HEK293T (cell line): ENCODE measurements at regions not wholly inside any gene's neighbourhood (a gene's known extent, or its start where the extent isn't known, plus 50 kb on each side); places are given as distances from the start of the nearest gene placed in this dataset.

Experiments
- CTCF ChIA-PET: fragments of 350-600 bp; formaldehyde crosslinking; extraction: SDS; loops from one replicate; lab custom pipeline; 2021; ENCODE audit warnings: antibody characterized with exemption, inconsistent platforms; lab: Yijun Ruan, JAX
- POLR2A ChIA-PET: fragments of 350-600 bp; formaldehyde crosslinking; extraction: SDS; loops from one replicate; lab custom pipeline; 2020; ENCODE audit warnings: antibody characterized with exemption, inconsistent platforms; lab: Yijun Ruan, JAX
- DNase-seq: peaks from one replicate; pipeline ENCODE4 v3.0.0; 2012; ENCODE audit warnings: mixed read lengths; ENCODE audit errors: extremely low spot score
- ARNT ChIP-seq: fragments of 450-650 bp; IDR thresholded peaks from 2 replicates; pipeline ENCODE4 v1.6.1; 2017; ENCODE audit warnings: mild to moderate bottlenecking
- BHLHE40 ChIP-seq: fragments of 450-650 bp; IDR thresholded peaks from 2 replicates; pipeline ENCODE4 v1.6.1; 2016; ENCODE audit warnings: mild to moderate bottlenecking, moderate library complexity, borderline replicate concordance
- CTBP1 ChIP-seq: fragments of 450-650 bp; IDR thresholded peaks from 2 replicates; pipeline ENCODE4 v1.6.1; 2016; ENCODE audit warnings: borderline replicate concordance
- ELF4 ChIP-seq: fragments of 450-650 bp; IDR thresholded peaks from 2 replicates; pipeline ENCODE4 v1.6.1; 2017; ENCODE audit warnings: antibody characterized with exemption
- FOXA1 ChIP-seq: fragments of 450-650 bp; IDR thresholded peaks from 2 replicates; pipeline ENCODE4 v1.6.1; 2016; ENCODE audit warnings: mild to moderate bottlenecking
- FOXK2 ChIP-seq: fragments of 450-650 bp; IDR thresholded peaks from 2 replicates; pipeline ENCODE4 v1.6.1; 2016; ENCODE audit warnings: mild to moderate bottlenecking
- FOXM1 ChIP-seq: fragments of 450-650 bp; IDR thresholded peaks from 2 replicates; pipeline ENCODE4 v1.6.1; 2017; ENCODE audit warnings: mild to moderate bottlenecking, borderline replicate concordance
- HDGF ChIP-seq: fragments of 450-650 bp; IDR thresholded peaks from 2 replicates; pipeline ENCODE4 v1.6.1; 2017; ENCODE audit warnings: antibody characterized with exemption, borderline replicate concordance
- L3MBTL2 ChIP-seq: fragments of 450-650 bp; conservative IDR thresholded peaks from 2 replicates; pipeline ENCODE4 v1.6.1; 2016; ENCODE audit warnings: mild to moderate bottlenecking
- LEF1 ChIP-seq: fragments of 450-650 bp; IDR thresholded peaks from 2 replicates; pipeline ENCODE4 v1.6.1; 2017; ENCODE audit warnings: mild to moderate bottlenecking, borderline replicate concordance
- NFRKB ChIP-seq: fragments of 450-650 bp; IDR thresholded peaks from 2 replicates; pipeline ENCODE4 v1.6.1; 2016; ENCODE audit warnings: mild to moderate bottlenecking, moderate library complexity
- PKNOX1 ChIP-seq: fragments of 450-650 bp; IDR thresholded peaks from 2 replicates; pipeline ENCODE4 v1.6.1; 2016
- SP1 ChIP-seq: fragments of 450-650 bp; IDR thresholded peaks from 2 replicates; pipeline ENCODE4 v1.6.1; 2017
- SUZ12 ChIP-seq: fragments of 450-650 bp; IDR thresholded peaks from 2 replicates; pipeline ENCODE4 v1.6.1; 2016; ENCODE audit warnings: mild to moderate bottlenecking
- TARDBP ChIP-seq: fragments of 450-650 bp; IDR thresholded peaks from 2 replicates; pipeline ENCODE4 v1.6.1; 2016
- ZNF384 ChIP-seq: fragments of 450-650 bp; IDR thresholded peaks from 2 replicates; pipeline ENCODE4 v1.6.1; 2016

GRCh38 chr22:48453171-48453570 is 1374.5 kb downstream of the BRD1 start:
- no peak for DNase-seq
- no peak for TF ChIP-seq TARDBP
- TF ChIP-seq FOXK2: no peak
- TF ChIP-seq LEF1: no peak
- no peak for TF ChIP-seq HDGF
- no peak for TF ChIP-seq ELF4
- no peak for TF ChIP-seq ARNT
- no peak for TF ChIP-seq CTBP1
- TF ChIP-seq BHLHE40: no peak
- no peak for TF ChIP-seq ZNF384
- no peak for TF ChIP-seq NFRKB
- no peak for TF ChIP-seq SP1
- no peak for TF ChIP-seq L3MBTL2
- TF ChIP-seq FOXM1: no peak
- ChIA-PET CTCF (no interaction called here), POLR2A (no interaction called here)

GRCh38 chr22:48452766-48453165 is 1374.9 kb downstream of the BRD1 start:
- CTCF ChIA-PET: no interaction called here

GRCh38 chr22:48451891-48452290 is 1375.8 kb downstream of the BRD1 start:
- POLR2A ChIA-PET: no interaction called here
- TF ChIP-seq L3MBTL2 (no peak), SP1 (no peak), HDGF (no peak), SUZ12 (no peak), LEF1 (no peak), FOXK2 (no peak), ELF4 (no peak), FOXA1 (no peak), PKNOX1 (no peak), ARNT (no peak), CTBP1 (no peak), TARDBP (no peak), ZNF384 (no peak), FOXM1 (no peak), BHLHE40 (no peak), NFRKB (no peak)
- no peak for DNase-seq
- CTCF ChIA-PET: interaction anchor here (0.5 kb wide), 1 partner anchor 442 kb away, joined by 3 read pairs; no protein-coding TSS in a partner anchor

More at GRCh38 chr22:48452766-48453165, 1374.9 kb downstream of the BRD1 start:
- DNase-seq: no peak
- no peak for TF ChIP-seq ZNF384
- no peak for TF ChIP-seq CTBP1
- no peak for TF ChIP-seq PKNOX1
- TF ChIP-seq NFRKB: no peak
- no peak for TF ChIP-seq SUZ12
- TF ChIP-seq BHLHE40: no peak
- POLR2A ChIA-PET: no interaction called here

- CTCF ChIA-PET: interaction anchor here (0.7 kb wide), 1 partner anchor 1185 kb away, joined by 4 read pairs; no protein-coding TSS in a partner anchor
- TF ChIP-seq BHLHE40 (no peak), CTBP1 (no peak)
Measured at GRCh38 chr22:48450188-48450825, 1377.4 kb downstream of the BRD1 start.

GRCh38 chr22:48449466-48450187 is 1378.0 kb downstream of the BRD1 start:
- CTCF ChIA-PET: interaction anchor here (0.7 kb wide), 1 partner anchor 1185 kb away, joined by 4 read pairs; no protein-coding TSS in a partner anchor
- POLR2A ChIA-PET: no interaction called here
- no peak for TF ChIP-seq ELF4
- TF ChIP-seq LEF1: no peak
- TF ChIP-seq NFRKB: no peak
- TF ChIP-seq FOXK2: no peak
- no peak for TF ChIP-seq SUZ12
- TF ChIP-seq HDGF: no peak
- TF ChIP-seq ZNF384: no peak
- no peak for TF ChIP-seq BHLHE40
- TF ChIP-seq FOXA1: no peak
- TF ChIP-seq FOXM1: no peak
- no peak for TF ChIP-seq CTBP1
- no peak for TF ChIP-seq ARNT
- no peak for TF ChIP-seq L3MBTL2
- DNase-seq: no peak

More at GRCh38 chr22:48450188-48450825, 1377.4 kb downstream of the BRD1 start:
- DNase-seq: no peak
- POLR2A ChIA-PET: no interaction called here

GRCh38 chr22:48448821-48449220 is 1378.9 kb downstream of the BRD1 start:
- CTCF ChIA-PET: no interaction called here
- no peak for TF ChIP-seq LEF1
- no peak for TF ChIP-seq SP1
- TF ChIP-seq ELF4: no peak
- no peak for TF ChIP-seq TARDBP
- no peak for TF ChIP-seq BHLHE40
- TF ChIP-seq ARNT: no peak
- no peak for TF ChIP-seq NFRKB
- no peak for TF ChIP-seq FOXA1
- no peak for TF ChIP-seq L3MBTL2
- no peak for TF ChIP-seq PKNOX1
- no peak for TF ChIP-seq CTBP1
- no peak for TF ChIP-seq FOXK2
- TF ChIP-seq HDGF: no peak
- no peak for TF ChIP-seq FOXM1
- TF ChIP-seq ZNF384: no peak
- TF ChIP-seq SUZ12: no peak
- POLR2A ChIA-PET: no interaction called here
- no peak for DNase-seq
